ENCODE measurements at regions not wholly inside any gene's neighbourhood (a gene's known extent, or its start where the extent isn't known, plus 50 kb on each side); places are given as distances from the start of the nearest gene placed in this dataset.

DNA sequence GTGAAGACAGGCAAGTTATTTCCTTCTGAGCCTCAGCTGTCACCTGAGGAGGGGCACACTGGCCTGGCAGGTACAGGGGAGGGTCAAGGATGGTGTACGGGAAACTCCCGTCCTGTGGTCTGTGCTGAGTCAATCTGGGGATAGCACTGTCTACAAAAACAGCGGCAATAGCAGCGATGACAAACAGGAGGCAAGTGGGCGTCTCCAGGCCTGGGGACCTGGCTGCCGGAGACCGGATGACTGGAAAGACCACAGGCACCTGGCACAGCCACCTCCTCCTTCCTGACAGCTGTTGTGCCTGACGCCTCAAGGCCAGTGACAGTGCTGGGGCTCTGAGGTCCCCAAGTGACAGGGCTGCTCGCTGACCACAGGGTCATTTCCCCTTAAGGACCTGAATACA, 202.1 kb upstream of the HS6ST1 start:
- H3K9me3 Mint-ChIP-seq = no peaks in the 10 kb centered on the region
- no peak for DNase-seq

GRCh38 chr2:128521482-128521881, 202.8 kb upstream of the HS6ST1 start:
- peaks cover 4% of the 10 kb centered on the region for H3K4me1 Mint-ChIP-seq (ENCODE audit: low read depth)
- H3K36me3 Mint-ChIP-seq (ENCODE audit: low read depth) = no peaks in the 10 kb centered on the region
- H3K27me3 Mint-ChIP-seq = peaks cover 19% of the 10 kb centered on the region
- no peak for DNase-seq
- no peak overlapping the region for H3K4me3 Mint-ChIP-seq
- no peak overlapping the region for H3K27ac Mint-ChIP-seq
- no peaks in the 10 kb centered on the region for H3K9me3 Mint-ChIP-seq

More for the DNA sequence above, 202.1 kb upstream of the HS6ST1 start:
- Mint-ChIP-seq H3K36me3 (ENCODE audit: low read depth) (no peaks in the 10 kb centered on the region), H3K27me3 (peaks cover 20% of the 10 kb centered on the region), H3K27ac (no peak overlapping the region), H3K4me3 (no peak overlapping the region), H3K4me1 (ENCODE audit: low read depth) (peaks cover 4% of the 10 kb centered on the region)

- Mint-ChIP-seq H3K36me3 (ENCODE audit: low read depth) (no peaks in the 10 kb centered on the region), H3K4me3 (no peak overlapping the region), H3K27me3 (peaks cover 17% of the 10 kb centered on the region), H3K27ac (no peak overlapping the region), H3K9me3 (no peaks in the 10 kb centered on the region), H3K4me1 (ENCODE audit: low read depth) (peaks cover 4% of the 10 kb centered on the region)
- DNase-seq = no peak
Measured at GRCh38 chr2:128522829-128523228, 204.2 kb upstream of the HS6ST1 start.

DNA sequence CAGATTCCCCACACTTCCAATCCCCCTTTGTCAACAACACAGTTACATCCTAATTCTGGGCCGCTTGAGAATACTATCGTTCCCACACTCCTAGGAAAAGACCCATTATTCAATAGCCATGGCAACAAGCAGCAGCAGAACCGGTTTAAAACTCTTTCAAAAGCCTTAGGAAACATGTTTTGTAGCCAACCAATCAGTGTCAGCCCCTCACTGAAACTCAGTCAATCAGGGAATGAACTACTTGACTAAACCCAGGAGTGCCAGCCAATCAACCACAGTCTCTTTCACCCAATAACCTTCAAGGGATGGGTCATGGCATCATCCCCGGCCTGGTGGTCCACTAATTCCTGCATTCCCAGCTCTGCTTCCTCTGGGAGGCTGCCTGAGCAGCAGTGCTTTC, 204.8 kb upstream of the HS6ST1 start:
- no peak overlapping the region for H3K4me3 Mint-ChIP-seq
- H3K4me1 Mint-ChIP-seq (ENCODE audit: low read depth) = peaks cover 4% of the 10 kb centered on the region
- no peak overlapping the region for H3K27ac Mint-ChIP-seq
- no peaks in the 10 kb centered on the region for H3K9me3 Mint-ChIP-seq
- DNase-seq = no peak
- H3K36me3 Mint-ChIP-seq (ENCODE audit: low read depth) = no peaks in the 10 kb centered on the region
- peaks cover 17% of the 10 kb centered on the region for H3K27me3 Mint-ChIP-seq

DNA sequence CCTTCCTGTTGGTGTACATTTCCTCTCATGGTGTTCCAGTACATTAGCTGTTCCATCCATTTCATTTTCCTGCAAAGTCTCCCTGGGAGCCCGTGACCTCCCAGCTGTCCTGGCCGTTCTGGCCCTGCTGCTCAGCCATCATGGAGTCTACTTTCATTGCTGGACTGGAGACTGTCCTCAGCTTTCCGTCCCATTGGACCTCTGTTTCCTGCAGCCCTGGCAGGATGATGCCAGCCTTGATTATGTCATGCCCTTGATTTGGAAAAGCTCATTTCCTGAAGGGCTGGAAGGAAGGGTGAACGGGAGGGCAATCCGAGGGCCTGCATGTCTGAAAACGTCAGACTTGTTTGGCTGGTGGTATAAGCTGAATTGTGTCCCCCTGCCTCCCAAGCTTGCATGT, 205.5 kb upstream of the HS6ST1 start:
- Mint-ChIP-seq H3K27me3 (peaks cover 17% of the 10 kb centered on the region), H3K4me3 (no peak overlapping the region), H3K27ac (no peak overlapping the region), H3K4me1 (ENCODE audit: low read depth) (peaks cover 4% of the 10 kb centered on the region), H3K9me3 (no peaks in the 10 kb centered on the region), H3K36me3 (ENCODE audit: low read depth) (no peaks in the 10 kb centered on the region)
- DNase-seq = no peak

DNA sequence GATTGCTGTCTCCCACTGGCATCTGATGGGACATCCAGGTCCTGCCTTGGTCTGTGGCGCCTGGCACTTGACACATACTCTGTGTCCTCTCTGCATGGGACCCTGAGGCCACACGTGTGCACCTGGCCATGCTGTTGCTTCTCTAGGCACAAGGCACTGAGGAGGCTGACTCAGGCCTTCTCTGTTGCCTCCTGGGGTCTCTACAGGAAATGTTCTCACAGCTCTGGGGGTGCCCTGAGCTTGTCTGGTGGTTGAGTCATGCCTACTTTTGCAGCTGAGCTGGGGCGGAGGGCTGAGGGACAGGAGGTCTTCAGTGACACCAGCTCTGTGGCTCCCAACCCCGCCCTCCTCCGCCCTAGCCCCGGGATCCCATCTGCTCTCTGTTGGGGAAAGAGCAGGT, 207.0 kb upstream of the HS6ST1 start:
- H3K27ac Mint-ChIP-seq = no peak overlapping the region
- H3K9me3 Mint-ChIP-seq = no peaks in the 10 kb centered on the region
- H3K27me3 Mint-ChIP-seq = peaks cover 10% of the 10 kb centered on the region
- peaks cover 4% of the 10 kb centered on the region for H3K4me1 Mint-ChIP-seq (ENCODE audit: low read depth)
- DNase-seq = no peak
- no peaks in the 10 kb centered on the region for H3K36me3 Mint-ChIP-seq (ENCODE audit: low read depth)
- no peak overlapping the region for H3K4me3 Mint-ChIP-seq

DNA sequence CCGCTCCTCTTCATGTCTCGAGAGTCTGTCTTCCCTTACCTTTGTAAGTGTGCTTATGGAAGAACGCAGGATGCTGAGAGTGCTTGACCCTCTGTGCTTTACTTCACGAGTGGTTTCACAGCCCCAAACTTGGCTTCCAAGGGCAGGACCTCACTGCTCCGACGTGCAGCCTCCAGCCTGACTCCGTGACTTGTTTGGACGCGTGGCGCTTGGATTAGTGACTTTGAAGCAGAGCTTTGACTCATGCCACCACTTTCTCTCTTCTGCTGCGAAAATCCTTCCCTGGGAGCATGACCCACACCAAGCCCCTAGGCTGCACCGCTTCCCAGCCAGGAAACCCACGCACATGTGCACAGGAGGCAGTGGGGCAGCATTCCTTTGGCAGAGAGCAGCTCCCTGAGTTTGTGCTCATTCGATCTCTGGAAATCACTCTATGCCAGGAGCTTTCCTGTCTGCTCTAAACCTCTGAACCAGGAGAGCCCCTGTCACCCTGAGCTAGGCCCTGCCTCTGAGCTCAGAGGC, 207.8 kb upstream of the HS6ST1 start:
- Mint-ChIP-seq H3K4me3 (no peak overlapping the region), H3K9me3 (no peaks in the 10 kb centered on the region), H3K4me1 (ENCODE audit: low read depth) (peaks cover 1% of the 10 kb centered on the region), H3K27ac (no peak overlapping the region), H3K36me3 (ENCODE audit: low read depth) (no peaks in the 10 kb centered on the region), H3K27me3 (peaks cover 6% of the 10 kb centered on the region)
- no peak for DNase-seq

GRCh38 chr2:128528133-128528532, 209.5 kb upstream of the HS6ST1 start:
- Mint-ChIP-seq H3K4me1 (ENCODE audit: low read depth) (peaks cover 3% of the 10 kb centered on the region), H3K4me3 (no peak overlapping the region), H3K36me3 (ENCODE audit: low read depth) (no peaks in the 10 kb centered on the region), H3K9me3 (no peaks in the 10 kb centered on the region), H3K27me3 (no peaks in the 10 kb centered on the region), H3K27ac (no peak overlapping the region)
- no peak for DNase-seq

- no peaks in the 10 kb centered on the region for H3K36me3 Mint-ChIP-seq (ENCODE audit: low read depth)
- no peak overlapping the region for H3K4me3 Mint-ChIP-seq
- H3K27me3 Mint-ChIP-seq = peaks cover 2% of the 10 kb centered on the region
- no peak for DNase-seq
- no peak overlapping the region for H3K27ac Mint-ChIP-seq
- H3K4me1 Mint-ChIP-seq (ENCODE audit: low read depth) = peaks cover 3% of the 10 kb centered on the region
- H3K9me3 Mint-ChIP-seq = no peaks in the 10 kb centered on the region
Measured at GRCh38 chr2:128530025-128530573, 211.4 kb upstream of the HS6ST1 start.

- DNase-seq = no peak
- Mint-ChIP-seq H3K4me3 (no peak overlapping the region), H3K9me3 (no peaks in the 10 kb centered on the region), H3K27me3 (peaks cover 2% of the 10 kb centered on the region), H3K27ac (no peak overlapping the region), H3K36me3 (ENCODE audit: low read depth) (no peaks in the 10 kb centered on the region), H3K4me1 (ENCODE audit: low read depth) (peaks cover 4% of the 10 kb centered on the region)
Measured at GRCh38 chr2:128531856-128532255, 213.2 kb upstream of the HS6ST1 start.

GRCh38 chr2:128533101-128533500, 214.4 kb upstream of the HS6ST1 start:
- H3K27me3 Mint-ChIP-seq = peaks cover 2% of the 10 kb centered on the region
- H3K9me3 Mint-ChIP-seq = no peaks in the 10 kb centered on the region
- no peak overlapping the region for H3K27ac Mint-ChIP-seq
- DNase-seq = no peak
- H3K4me3 Mint-ChIP-seq = no peak overlapping the region
- H3K4me1 Mint-ChIP-seq (ENCODE audit: low read depth) = peaks cover 9% of the 10 kb centered on the region
- no peaks in the 10 kb centered on the region for H3K36me3 Mint-ChIP-seq (ENCODE audit: low read depth)

- H3K27me3 Mint-ChIP-seq = peaks cover 2% of the 10 kb centered on the region
- no peak overlapping the region for H3K4me3 Mint-ChIP-seq
- no peaks in the 10 kb centered on the region for H3K9me3 Mint-ChIP-seq
Measured at GRCh38 chr2:128534688-128535392, 216.2 kb upstream of the HS6ST1 start.

DNA sequence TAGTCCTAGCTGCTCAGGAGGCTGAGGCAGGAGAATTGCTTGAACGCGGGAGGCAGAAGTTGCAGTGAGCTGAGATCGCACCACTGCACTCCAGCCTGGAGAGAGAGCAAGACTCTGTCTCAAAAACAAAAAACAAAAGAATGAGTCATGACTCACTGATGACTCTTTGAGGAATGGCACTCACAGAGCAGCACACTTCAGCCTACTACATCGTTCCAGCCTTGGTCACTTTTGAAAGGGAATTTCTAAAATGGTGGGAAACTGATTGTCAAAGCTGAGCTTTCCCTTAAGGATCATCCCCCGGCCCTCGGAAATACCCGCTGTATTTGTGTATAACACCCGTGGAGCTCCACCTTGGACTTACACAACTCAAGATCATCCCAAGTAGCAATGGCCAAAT, 217.3 kb upstream of the HS6ST1 start:
- Mint-ChIP-seq H3K36me3 (ENCODE audit: low read depth) (no peaks in the 10 kb centered on the region), H3K27me3 (peaks cover 2% of the 10 kb centered on the region), H3K4me3 (no peak overlapping the region), H3K27ac (no peak overlapping the region), H3K4me1 (ENCODE audit: low read depth) (peaks cover 8% of the 10 kb centered on the region), H3K9me3 (no peaks in the 10 kb centered on the region)
- DNase-seq = no peak

More at GRCh38 chr2:128534688-128535392, 216.2 kb upstream of the HS6ST1 start:
- Mint-ChIP-seq H3K36me3 (ENCODE audit: low read depth) (no peaks in the 10 kb centered on the region), H3K27ac (no peak overlapping the region), H3K4me1 (ENCODE audit: low read depth) (peaks cover 9% of the 10 kb centered on the region)
- no peak for DNase-seq

DNA sequence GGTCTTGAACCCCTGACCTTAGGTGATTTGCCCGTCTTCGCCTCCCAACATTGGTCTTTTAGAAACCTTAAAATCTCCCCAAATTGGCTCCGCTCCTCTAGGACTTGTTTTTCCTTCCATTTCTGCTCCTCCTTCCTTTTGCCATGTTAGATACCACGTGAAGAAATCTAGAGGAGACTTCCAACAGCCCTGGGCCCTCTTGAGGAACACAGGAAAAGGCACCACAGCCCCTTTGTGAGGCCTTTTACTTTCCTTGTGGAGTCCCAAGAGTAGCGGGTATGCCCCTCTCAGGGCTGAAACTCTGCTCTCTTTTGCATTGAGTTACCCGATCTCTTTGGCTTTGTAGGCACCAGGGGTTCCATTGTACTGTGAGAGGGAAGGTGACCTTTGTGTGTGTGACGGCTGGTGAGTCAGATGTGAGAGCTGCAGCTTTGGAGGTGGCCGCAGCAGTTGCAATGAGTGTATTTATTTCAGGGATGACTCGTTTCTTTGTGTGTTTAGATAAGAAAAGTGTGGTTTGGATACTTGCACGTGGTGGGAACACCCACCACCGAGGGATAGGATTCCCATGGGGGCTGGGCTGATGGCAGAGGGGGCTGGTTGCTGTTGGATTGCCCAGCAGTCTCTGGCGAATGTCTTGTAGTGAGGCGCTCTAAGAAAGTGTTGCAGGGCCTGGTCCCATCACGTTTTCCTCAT, 218.4 kb upstream of the HS6ST1 start:
- H3K9me3 Mint-ChIP-seq = no peaks in the 10 kb centered on the region
- H3K36me3 Mint-ChIP-seq (ENCODE audit: low read depth) = no peaks in the 10 kb centered on the region
- peaks cover 6% of the 10 kb centered on the region for H3K4me1 Mint-ChIP-seq (ENCODE audit: low read depth)
- H3K4me3 Mint-ChIP-seq = no peak overlapping the region
- H3K27me3 Mint-ChIP-seq = peaks cover 2% of the 10 kb centered on the region
- H3K27ac Mint-ChIP-seq = peak overlapping the region; percentile 4
- no peak for DNase-seq

- H3K9me3 Mint-ChIP-seq = no peaks in the 10 kb centered on the region
- H3K4me1 Mint-ChIP-seq (ENCODE audit: low read depth) = peaks cover 6% of the 10 kb centered on the region
- H3K4me3 Mint-ChIP-seq = no peak overlapping the region
- no peak for DNase-seq
- H3K27ac Mint-ChIP-seq = no peak overlapping the region
- H3K36me3 Mint-ChIP-seq (ENCODE audit: low read depth) = no peaks in the 10 kb centered on the region
- H3K27me3 Mint-ChIP-seq = peaks cover 2% of the 10 kb centered on the region
Measured at GRCh38 chr2:128537646-128538045, 219.0 kb upstream of the HS6ST1 start.
